GM21576 (cell line): ENCODE measurements at regions not wholly inside any gene's neighbourhood (a gene's known extent, or its start where the extent isn't known, plus 50 kb on each side); places are given as distances from the start of the nearest gene placed in this dataset.
"Not testable (repeated sequence)": the region's sequence is repeated elsewhere in the genome, so short reads cannot be mapped to it uniquely, and the experiment has no call there.

Source experiments
- ATAC-seq: cut with Tn5 transposase; IDR thresholded peaks from one replicate; pipeline ENCODE4 v1.9.1; 2021; ENCODE audit warnings: mild to moderate bottlenecking, moderate library complexity; ENCODE audit not compliant: unreplicated experiment

DNA sequence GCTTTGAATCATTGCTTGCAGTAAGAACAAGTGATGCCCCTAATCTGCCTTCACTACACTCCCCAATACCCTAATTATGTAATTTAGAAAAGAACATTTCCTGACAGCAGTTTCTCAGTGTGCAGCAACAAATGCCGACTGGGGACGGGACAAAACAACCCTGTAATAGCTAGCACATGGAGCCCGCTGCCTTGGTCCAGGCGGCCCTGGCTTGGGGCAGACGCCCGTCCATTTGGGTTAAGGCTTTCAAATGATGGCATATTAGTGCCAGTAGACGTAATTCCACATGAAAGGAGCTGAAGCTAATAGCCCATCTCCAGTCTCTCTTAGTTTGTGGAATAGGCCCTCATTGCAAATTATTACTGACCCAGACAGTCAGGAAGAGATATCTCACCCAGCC, 150.6 kb upstream of the PITX1 start:
- ATAC-seq, result no peak

DNA sequence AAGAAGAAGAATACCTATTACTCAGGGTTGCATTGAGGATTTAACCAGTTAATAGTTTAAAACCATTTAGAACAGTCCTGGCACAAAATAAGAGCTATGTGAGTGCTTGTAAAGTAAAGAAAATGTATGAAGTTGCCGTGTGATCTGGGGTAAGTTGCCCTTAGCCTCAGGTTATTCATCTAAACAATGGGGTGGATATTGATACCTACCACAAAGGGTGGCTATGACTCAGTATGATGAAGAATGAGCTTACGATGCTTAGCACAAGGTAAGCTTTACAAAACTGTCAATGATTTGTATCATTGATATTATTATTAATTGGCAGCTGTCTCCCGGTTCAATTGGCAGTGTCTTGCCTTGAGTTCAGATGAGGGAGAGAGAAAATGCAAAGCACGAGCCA, 149.4 kb upstream of the PITX1 start:
- ATAC-seq, result no peak

DNA sequence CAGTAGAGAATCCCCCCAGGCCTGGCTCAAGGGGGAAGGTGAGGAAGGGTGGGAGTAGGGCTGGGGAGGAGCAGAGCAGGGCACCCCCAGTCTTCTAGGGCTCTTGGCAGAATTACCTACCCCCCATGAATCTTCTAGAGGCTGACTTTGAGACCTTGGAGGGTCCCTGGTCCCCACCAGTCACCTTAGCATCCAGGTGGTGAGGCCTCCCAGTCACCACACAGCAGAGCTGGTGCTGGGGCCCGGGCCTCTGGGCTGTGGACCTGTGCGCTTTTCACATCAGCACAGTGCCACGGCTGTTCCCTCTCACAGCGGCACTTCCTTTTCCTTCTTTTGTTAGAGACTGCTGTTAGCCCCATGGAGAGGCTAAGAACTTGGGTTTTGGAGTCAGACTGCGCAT, 148.6 kb upstream of the PITX1 start:
- ATAC-seq, result no peak

DNA sequence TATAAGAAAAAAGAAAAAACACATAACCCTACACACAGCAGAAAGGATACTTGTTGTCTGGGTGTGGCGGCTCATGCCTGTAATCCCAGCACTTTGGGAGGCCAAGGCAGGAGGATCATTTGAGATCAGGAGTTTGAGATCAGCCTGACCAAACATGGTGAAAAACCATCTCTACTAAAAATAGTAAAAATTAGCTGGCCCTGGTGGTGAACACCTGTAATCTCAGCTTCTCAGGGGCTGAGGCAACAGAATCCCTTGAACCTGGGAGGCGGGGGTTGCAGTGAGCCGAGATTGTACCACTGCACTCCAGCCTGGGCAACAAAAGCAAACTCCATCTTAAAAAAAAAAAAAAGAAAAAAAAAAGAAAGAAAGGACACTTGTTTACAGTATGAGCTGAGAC, 147.6 kb upstream of the PITX1 start:
- ATAC-seq, result no peak

- no peak for ATAC-seq
Observed at GRCh38 chr5:135179308-135179980, 145.4 kb upstream of the PITX1 start.

DNA sequence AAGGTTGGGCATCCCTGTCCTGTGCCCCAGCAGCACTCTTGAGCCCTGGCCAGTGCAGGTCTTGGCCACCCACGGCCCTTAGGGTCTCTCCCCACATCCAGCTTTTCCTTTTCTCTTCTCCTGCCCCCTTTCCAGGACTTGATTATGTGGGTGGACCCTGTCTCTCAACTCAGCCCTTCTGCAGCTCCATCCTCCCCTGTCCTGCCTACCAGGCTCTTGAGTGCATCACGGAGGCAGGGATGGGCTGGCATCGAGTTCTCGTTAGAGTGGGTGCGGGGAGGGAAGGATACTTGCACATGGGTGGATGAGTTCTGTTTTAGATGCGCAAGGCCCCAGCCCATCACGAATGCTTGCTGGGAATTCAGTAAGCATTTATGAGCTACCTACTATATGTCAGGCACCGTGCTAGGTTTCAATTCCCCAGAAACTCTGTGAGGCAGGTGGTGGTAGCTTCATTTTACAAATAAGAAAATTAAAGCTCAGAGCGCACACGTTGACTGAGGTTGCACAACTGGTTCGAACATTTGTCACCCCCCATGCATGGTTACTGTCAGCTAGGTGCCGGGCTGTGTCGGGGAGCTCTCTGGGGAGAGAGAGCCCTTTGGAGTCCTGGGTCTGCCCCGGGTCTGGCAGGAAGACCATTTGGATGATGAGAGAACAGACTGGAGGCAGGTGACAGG, 144.6 kb upstream of the PITX1 start:
- ATAC-seq, result no peak

- ATAC-seq, result no peak
Observed at GRCh38 chr5:135177591-135177990, 143.6 kb upstream of the PITX1 start.

DNA sequence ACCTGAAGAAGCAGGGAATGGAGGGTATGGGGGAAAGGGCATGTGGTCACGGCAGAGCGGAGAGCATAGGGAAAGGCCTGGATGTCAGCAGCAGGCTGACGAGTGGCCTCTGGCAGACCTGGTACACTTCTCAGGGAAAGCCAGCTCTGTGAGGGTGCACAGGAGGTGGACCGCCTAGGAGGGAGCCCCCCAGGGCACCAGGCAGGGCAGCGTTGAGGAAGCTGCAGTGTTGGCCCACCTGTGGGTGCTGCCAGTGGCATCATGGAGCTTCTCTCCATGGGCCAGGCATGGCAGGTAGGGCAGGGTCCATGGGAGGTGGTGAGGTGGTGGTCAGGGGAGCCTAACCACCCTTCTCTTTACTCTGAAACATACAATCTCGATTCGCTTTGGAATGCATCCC, 143.0 kb upstream of the PITX1 start:
- ATAC-seq, result no peak

- no peak for ATAC-seq
Observed at GRCh38 chr5:135174315-135175096, 140.5 kb upstream of the PITX1 start.

- no peak for ATAC-seq
Observed at GRCh38 chr5:135173662-135174290, 139.7 kb upstream of the PITX1 start.

GRCh38 chr5:135172718-135173117, 138.7 kb upstream of the PITX1 start:
- no peak for ATAC-seq

DNA sequence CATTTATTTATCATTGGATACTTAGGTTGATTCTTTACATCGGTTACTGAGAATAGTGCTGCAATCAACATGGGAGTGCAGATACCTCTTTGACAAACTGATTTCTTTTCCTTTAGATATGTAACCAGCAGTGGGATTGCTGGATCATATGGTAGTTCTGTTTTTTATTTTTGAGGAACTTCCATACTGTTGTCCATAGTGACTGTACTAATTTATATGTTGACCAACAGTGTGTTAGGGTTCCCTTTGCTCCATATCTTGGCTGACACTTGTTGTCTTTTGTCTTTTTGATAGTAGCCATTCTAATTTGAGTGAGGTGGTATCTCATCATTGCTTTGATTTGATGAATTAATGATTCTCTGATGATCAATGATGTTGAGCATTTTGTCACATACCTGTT, 137.3 kb upstream of the PITX1 start:
- no peak for ATAC-seq

GRCh38 chr5:135170500-135170899, 136.5 kb upstream of the PITX1 start:
- ATAC-seq, result no peak

DNA sequence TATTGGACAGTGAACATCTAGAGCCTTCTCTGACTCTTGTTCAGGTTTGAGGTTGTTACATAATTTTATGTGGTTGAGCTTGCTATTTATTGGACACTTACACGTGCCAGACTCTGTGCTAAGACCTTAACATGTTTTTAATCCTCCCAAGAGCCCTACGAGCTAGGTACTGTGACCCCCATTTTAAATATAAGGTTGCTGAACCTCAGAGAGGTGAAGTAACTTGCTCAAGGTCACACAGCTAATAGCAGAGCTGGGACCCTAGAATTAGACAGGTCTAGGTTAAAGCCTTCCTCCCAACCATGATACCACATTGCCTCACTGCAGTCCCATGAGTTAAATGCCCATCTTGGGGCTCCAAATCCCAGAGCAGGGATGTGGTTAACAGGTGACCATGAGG, 135.7 kb upstream of the PITX1 start:
- ATAC-seq, result no peak

DNA sequence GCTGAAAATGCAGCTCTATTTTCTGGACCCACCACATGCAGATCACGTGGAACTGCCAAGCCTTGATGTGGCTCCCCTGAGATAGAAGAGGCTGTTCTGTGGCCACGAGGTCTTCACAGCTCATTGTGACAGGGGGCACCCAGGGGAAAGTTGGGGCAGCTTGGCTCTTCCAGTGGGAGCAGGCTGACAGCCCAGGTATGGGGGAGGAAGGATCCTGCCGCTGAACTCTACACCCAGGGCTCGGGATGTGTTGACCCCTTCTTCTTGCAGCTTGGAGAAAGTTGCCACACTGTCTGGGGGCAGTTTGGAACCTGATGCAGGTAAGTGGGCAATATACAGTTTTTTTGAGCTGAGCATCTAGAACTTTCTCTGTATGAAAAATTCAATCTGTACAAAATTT, 133.6 kb upstream of the PITX1 start:
- no peak for ATAC-seq

DNA sequence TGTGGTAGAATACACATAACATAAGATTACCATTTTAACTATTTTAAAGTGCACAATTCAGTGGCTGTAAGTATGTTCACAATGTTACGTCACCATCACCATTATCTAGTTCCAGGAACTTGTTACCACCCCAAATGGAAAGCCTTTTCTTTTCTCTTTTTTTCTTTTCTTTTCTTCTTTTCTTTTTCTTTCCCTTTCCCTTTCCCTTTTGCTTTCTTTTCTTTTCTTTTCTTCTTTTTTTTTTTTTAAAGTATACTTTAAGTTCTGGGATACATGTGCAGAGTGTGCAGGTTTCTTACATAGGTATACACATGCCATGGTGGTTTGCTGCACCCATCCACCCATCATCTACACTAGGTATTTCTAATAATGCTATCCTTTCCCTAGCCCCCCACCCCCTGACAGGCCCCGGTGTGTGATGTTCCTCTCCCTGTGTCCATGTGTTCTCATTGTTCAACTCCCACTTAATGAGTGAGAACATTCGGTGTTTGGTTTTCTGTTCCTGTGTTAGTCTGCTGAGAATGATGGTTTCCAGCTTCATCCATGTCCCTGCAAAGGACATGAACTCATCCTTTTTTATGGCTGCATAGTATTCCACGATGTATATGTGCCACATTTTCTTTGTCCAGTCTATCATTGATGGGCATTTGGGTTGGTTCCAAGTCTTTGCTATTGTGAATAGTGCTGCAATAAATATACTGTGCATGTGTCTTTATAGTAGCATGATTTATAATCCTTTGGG, 131.0 kb upstream of the PITX1 start:
- ATAC-seq, result not testable (repeated sequence)

GRCh38 chr5:135163964-135164363, 129.9 kb upstream of the PITX1 start:
- ATAC-seq, result no peak

- ATAC-seq, result no peak
Observed at GRCh38 chr5:135163391-135163790, 129.4 kb upstream of the PITX1 start.

DNA sequence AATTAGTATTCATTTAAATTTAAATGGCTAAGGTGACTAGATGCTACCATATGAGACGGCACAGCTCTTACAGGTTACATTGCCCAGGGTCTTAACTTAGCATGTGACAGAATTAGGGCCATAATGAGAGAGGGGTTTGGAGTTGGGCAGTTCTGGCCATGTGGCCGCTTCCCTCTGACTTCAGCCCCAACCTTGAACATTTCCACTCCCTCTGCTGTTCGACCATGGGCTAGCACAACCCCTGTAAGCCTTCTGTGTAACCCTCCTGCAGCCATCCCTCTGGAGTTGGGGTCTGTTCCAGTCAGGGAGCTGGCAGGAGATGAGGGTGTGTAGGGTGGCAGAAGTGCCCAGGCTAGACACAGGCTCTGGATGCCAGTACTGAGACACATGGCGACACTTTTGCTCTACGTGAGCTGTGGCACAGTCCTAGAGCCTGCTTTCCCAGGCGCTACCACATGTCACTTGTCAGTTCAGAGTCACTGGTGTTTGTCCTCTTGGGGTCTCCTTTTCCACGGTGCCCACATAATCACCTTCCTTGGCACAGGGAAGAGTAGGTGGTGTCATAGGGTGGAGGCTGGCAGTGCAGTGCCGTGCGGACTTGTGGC, 128.7 kb upstream of the PITX1 start:
- no peak for ATAC-seq

DNA sequence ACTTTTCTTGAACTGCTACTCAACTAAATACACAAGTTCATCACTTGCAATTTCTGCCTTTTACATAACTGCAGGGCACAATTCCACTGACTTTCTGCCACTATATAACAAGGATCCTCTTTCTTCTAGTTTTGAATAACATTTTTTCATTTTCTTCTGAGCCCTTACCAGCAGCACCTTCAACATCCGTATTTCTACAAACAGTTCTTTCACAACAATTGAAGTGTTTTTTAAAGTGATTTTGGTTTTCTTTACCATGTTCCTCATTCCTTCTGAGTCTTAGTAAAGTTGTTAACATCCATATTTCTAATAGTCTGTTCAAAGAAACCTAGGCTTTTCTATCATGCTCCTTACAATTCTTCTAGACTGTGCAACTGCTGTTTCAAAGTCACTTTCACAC, 127.2 kb upstream of the PITX1 start:
- ATAC-seq, result no peak
